Smooth muscle cell (in vitro differentiated cells): ENCODE measurements at regions not wholly inside any gene's neighbourhood (a gene's known extent, or its start where the extent isn't known, plus 50 kb on each side); places are given as distances from the start of the nearest gene placed in this dataset.
"Not testable (repeated sequence)": the region's sequence is repeated elsewhere in the genome, so short reads cannot be mapped to it uniquely, and the experiment has no call there.

Experiments used
- DNase-seq: peaks from one replicate; lab custom pipeline; 2025; ENCODE audit not compliant: unreplicated experiment; lab: John Stamatoyannopoulos, UW
- H2AFZ ChIP-seq: fragments of 200-600 bp; sonication (generic); 2 replicates; pipeline ENCODE4 v1.6.0; 2016; ENCODE audit warnings: antibody characterized with exemption, low read depth, mild to moderate bottlenecking
- H3F3A ChIP-seq: fragments of 200-600 bp; sonication (generic); 2 replicates; pipeline ENCODE4 v1.6.0; 2017; ENCODE audit warnings: antibody characterized with exemption, low read depth
- H3K27ac ChIP-seq: fragments of 200-600 bp; sonication (generic); 2 replicates; pipeline ENCODE4 v1.5.1; 2016; ENCODE audit warnings: low read depth, mild to moderate bottlenecking
- H3K27me3 ChIP-seq: fragments of 200-600 bp; sonication (generic); 2 replicates; pipeline ENCODE4 v1.6.1; 2016; ENCODE audit warnings: low read depth, mild to moderate bottlenecking
- H3K36me3 ChIP-seq: fragments of 200-600 bp; sonication (generic); 2 replicates; pipeline ENCODE4 v1.5.1; 2016; ENCODE audit warnings: low read depth
- H3K4me1 ChIP-seq: fragments of 200-600 bp; sonication (generic); 2 replicates; pipeline ENCODE4 v1.5.1; 2016; ENCODE audit warnings: low read depth
- H3K4me2 ChIP-seq: fragments of 200-600 bp; sonication (generic); 2 replicates; pipeline ENCODE4 v1.6.0; 2016; ENCODE audit warnings: mild to moderate bottlenecking
- H3K4me3 ChIP-seq: fragments of 200-600 bp; sonication (generic); 2 replicates; pipeline ENCODE4 v1.5.1; 2016; ENCODE audit warnings: mild to moderate bottlenecking
- H3K79me2 ChIP-seq: fragments of 200-600 bp; sonication (generic); 2 replicates; pipeline ENCODE4 v1.6.0; 2016; ENCODE audit warnings: low read depth, mild to moderate bottlenecking
- H3K9ac ChIP-seq: fragments of 200-600 bp; sonication (generic); 2 replicates; pipeline ENCODE4 v1.6.0; 2016; ENCODE audit warnings: low read depth
- H3K9me3 ChIP-seq: fragments of 200-600 bp; sonication (generic); replicated peaks from 2 replicates; pipeline ENCODE4 v1.5.1; 2016; ENCODE audit warnings: low read depth
- H4K20me1 ChIP-seq: fragments of 200-600 bp; sonication (generic); 2 replicates; pipeline ENCODE4 v1.6.0; 2016; ENCODE audit warnings: low read depth
- CTCF ChIP-seq: fragments of 200-600 bp; sonication (generic); IDR thresholded peaks from 2 replicates; pipeline ENCODE4 v1.5.1; 2017; ENCODE audit warnings: borderline replicate concordance, mild to moderate bottlenecking, antibody characterized with exemption; ENCODE audit not compliant: insufficient read depth, poor library complexity, severe bottlenecking
- WGBS: methylation state at CpG from one replicate; pipeline ENCODE4 v1.1.7; 2016; ENCODE audit warnings: low lambda C conversion rate; 5-methylcytosine and 5-hydroxymethylcytosine counted together

GRCh38 chr14:38930898-38931297, 172.1 kb downstream of the SEC23A start:
- no peak overlapping the region for H2AFZ ChIP-seq
- no peak for TF ChIP-seq CTCF
- no peak overlapping the region for H3K4me2 ChIP-seq
- H3K79me2 ChIP-seq = no peaks in the 10 kb centered on the region
- H3K27ac ChIP-seq = no peak overlapping the region
- no peaks in the 10 kb centered on the region for H3K9me3 ChIP-seq
- H4K20me1 ChIP-seq = no peaks in the 10 kb centered on the region
- no peaks in the 10 kb centered on the region for H3F3A ChIP-seq
- H3K9ac ChIP-seq = no peak overlapping the region
- no peaks in the 10 kb centered on the region for H3K36me3 ChIP-seq
- 97% methylated on average over 1 of the region's 1 CpG for WGBS
- no peak for DNase-seq
- no peak overlapping the region for H3K4me3 ChIP-seq
- H3K27me3 ChIP-seq = no peaks in the 10 kb centered on the region
- H3K4me1 ChIP-seq = no peaks in the 10 kb centered on the region

GRCh38 chr14:38930022-38930421, 173.0 kb downstream of the SEC23A start:
- Histone ChIP-seq H3K4me2 (no peak overlapping the region), H3K9me3 (no peaks in the 10 kb centered on the region), H3F3A (no peaks in the 10 kb centered on the region), H3K27ac (no peak overlapping the region), H3K79me2 (no peaks in the 10 kb centered on the region), H2AFZ (no peak overlapping the region), H3K4me1 (no peaks in the 10 kb centered on the region), H3K27me3 (no peaks in the 10 kb centered on the region), H4K20me1 (no peaks in the 10 kb centered on the region), H3K9ac (no peak overlapping the region), H3K36me3 (no peaks in the 10 kb centered on the region), H3K4me3 (no peak overlapping the region)
- DNase-seq = no peak
- WGBS = 82% methylated on average over 3 of the region's 3 CpGs
- no peak for TF ChIP-seq CTCF

- Histone ChIP-seq H3K27ac (no peak overlapping the region), H3K9ac (no peak overlapping the region), H3K4me3 (no peak overlapping the region), H3K79me2 (no peaks in the 10 kb centered on the region), H2AFZ (no peak overlapping the region), H4K20me1 (no peaks in the 10 kb centered on the region), H3K36me3 (no peaks in the 10 kb centered on the region), H3K4me2 (no peak overlapping the region), H3K9me3 (no peaks in the 10 kb centered on the region), H3F3A (no peaks in the 10 kb centered on the region), H3K4me1 (no peaks in the 10 kb centered on the region), H3K27me3 (no peaks in the 10 kb centered on the region)
- no peak for DNase-seq
- no peak for TF ChIP-seq CTCF
Measured at GRCh38 chr14:38929416-38929815, 173.6 kb downstream of the SEC23A start.

GRCh38 chr14:38921893-38922292, 181.1 kb downstream of the SEC23A start:
- not testable (repeated sequence) for H3K36me3 ChIP-seq, H3K27ac ChIP-seq, H3K4me1 ChIP-seq, H3K27me3 ChIP-seq, DNase-seq, H3K4me2 ChIP-seq, H3K9ac ChIP-seq, H2AFZ ChIP-seq, H3K9me3 ChIP-seq, H3F3A ChIP-seq, H3K4me3 ChIP-seq, H3K79me2 ChIP-seq, H4K20me1 ChIP-seq
- WGBS = 90% methylated on average over 11 of the region's 11 CpGs
